ENCODE measurements at regions not wholly inside any gene's neighbourhood (a gene's known extent, or its start where the extent isn't known, plus 50 kb on each side); places are given as distances from the start of the nearest gene placed in this dataset.
"Not testable (repeated sequence)": the region's sequence is repeated elsewhere in the genome, so short reads cannot be mapped to it uniquely, and the experiment has no call there.

DNA sequence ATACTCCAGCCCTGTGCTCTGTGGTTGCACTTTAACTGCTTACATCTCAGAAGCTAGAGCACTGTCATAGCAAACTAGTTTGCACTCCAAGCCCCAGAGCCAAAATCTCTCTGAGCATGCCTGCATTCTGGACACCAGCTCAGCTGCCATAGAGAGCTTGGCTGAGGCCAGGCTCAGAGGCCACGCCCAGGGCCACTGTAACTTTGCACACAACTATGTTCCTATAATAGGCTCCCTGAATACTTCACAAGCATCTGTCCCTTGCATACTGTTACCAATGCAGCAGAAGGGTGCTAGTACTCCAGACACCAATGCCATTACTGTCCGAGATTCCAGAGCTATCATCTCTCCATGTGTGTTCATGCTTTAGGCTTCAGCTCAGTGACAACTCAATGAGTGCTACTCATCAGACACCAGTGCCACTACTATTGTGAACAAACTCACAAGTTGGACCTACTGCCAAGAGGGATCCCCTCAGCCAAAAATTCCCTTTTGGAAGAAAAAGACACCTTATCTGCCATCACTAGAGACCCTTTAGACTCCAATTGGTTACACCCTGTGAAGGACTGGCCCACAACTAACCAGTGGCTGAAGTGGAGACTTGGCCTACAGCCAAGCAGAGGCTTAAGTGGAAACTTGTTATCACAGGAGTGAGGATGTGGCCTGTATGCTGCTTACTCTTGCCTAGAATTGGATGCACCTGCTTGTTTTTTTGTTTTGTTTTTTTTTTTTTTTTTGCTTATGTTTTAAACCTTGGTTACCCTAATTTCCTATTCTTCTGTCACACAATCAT, 211.6 kb upstream of the MAGI2 start:
- no peak for DNase-seq (ENCODE audit: insufficient read length, low spot score)
- no peak for FAIRE-seq

DNA sequence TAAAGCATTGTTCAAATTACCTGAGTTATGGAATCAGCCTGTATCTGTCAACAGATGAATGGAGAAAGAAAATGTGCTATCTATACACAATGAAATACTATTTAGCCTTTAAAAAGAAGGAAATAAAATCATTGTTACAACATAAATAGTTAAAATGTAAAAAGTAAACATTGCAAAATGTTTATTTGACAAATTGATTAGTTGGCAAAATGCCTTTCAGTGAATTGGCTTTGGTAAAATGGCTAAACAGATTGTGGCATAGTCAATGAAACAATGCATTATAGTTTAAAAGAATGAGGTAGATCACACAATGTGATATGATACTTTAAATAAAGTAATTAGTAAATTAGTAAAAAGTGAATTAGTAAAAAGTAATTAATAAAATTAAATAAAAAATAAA, 204.8 kb upstream of the MAGI2 start:
- DNase-seq (ENCODE audit: insufficient read length, low spot score) (no peak), FAIRE-seq (no peak)

DNA sequence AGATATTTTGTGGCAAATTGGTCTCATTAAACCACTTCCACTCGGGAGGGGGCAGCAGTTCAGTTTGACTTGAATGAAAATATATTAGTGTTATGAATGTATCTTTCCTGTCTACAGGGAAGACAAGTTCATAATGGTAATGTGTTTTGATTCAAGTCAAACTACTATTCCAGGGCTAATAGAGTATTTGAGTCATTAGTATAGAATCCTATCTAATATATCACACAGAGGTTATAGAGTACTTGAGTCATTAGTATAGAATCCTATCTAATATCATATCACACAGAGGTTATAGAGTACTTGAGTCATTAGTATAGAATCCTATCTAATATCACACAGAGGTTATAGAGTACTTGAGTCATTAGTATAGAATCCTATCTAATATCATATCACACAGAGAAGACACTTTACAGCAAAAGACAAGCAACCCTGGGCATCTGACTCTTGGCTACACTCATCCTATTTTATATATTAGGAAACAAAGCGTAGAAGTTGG, 199.7 kb upstream of the MAGI2 start:
- DNase-seq (ENCODE audit: insufficient read length, low spot score), result no peak
- FAIRE-seq, result no peak

DNA sequence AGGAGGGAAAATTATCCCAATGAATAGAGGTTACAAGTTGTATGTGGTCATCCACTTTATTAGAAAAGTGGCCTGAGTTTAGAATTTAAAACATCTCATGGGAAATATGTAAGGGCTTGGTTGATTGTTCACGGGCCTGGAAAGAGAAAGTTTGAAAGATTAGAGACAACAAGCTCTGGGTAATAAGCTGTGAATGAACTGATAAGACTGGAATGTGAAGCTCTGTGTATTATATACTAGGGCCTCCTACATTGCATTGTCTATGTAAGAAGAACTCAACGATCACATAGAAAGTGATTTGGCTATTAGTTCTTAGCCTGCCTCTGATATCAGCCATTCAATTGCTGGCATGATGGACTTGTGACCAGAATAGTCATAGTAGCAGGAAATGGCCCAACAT, 199.2 kb upstream of the MAGI2 start:
- FAIRE-seq (no peak), DNase-seq (ENCODE audit: insufficient read length, low spot score) (no peak)

DNA sequence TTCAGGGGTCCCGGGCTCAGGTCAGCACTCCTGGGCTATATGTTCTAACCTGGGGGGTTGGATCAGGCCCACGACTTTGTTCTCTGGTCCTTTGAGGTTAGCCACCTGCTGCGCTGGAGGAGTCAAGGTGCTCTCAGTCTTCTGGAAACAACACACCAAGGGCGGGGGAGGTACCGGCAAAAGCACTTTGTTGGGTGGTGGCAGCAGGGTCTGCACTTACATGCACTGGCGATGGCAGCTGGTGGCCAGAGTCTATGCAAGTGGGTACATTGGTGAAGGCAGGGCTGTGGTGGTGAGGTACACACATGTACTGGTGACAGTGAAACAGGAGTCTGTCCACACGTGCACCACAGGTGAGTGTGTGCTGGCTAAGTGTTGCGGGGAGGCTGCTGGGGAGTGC, 194.2 kb upstream of the MAGI2 start:
- no peak for FAIRE-seq
- no peak for DNase-seq (ENCODE audit: insufficient read length, low spot score)

DNA sequence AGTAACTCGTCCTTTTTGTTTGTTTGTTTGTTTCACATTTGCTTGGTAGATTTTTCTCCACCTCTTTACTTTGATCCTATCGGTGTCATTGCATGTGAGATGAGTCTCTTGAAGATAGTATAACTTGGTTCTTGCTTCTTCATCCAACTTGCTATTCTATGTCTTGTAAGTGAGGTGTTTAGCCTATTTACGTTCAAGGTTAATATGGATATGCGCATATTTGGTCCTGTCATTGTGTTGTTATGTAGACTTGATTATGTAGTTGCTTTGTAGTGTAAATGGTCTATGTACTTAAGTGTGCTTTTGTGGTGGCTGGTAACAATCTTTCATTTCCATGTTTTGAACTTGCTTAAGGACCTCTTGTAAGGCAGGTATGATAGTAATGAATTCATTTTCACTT, 192.8 kb upstream of the MAGI2 start:
- FAIRE-seq, result no peak
- DNase-seq (ENCODE audit: insufficient read length, low spot score), result no peak

DNA sequence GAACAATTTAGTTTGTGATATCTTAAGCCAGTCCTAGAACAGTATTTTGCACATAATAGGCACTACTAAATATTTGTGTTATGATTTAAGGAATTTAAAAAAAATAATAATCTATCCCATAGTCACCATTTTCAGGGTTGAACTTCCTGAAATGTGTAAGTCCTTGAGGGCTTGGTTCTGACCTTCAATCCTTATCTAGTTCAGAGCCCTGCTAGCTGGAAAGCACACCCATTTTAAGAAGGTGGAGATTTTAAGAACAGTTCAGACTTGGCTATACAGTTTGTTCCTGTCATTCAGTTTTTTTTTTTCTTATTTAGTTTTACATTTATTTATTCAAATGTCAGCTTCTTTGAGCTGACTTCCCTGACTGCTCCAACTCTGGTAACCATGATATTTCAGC, 183.4 kb upstream of the MAGI2 start:
- DNase-seq (ENCODE audit: insufficient read length, low spot score), result no peak
- FAIRE-seq, result no peak

DNA sequence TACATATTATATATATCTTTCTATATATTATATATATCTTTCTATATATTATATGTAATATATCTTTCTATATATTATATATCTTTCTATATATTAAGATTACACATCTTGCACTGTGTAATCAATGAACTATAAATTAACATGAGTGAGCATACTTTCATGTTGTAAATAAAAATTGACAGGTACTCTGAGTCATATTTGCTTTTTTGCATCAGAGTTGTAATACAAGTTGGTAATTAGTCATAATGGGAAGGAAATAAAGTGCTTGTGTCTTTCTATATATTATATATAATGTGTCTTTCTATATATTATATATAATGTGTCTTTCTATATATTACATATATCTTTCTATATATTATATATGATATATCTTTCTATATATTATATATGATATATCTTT, 172.5 kb upstream of the MAGI2 start:
- not testable (repeated sequence) for FAIRE-seq; DNase-seq (ENCODE audit: insufficient read length, low spot score)

DNA sequence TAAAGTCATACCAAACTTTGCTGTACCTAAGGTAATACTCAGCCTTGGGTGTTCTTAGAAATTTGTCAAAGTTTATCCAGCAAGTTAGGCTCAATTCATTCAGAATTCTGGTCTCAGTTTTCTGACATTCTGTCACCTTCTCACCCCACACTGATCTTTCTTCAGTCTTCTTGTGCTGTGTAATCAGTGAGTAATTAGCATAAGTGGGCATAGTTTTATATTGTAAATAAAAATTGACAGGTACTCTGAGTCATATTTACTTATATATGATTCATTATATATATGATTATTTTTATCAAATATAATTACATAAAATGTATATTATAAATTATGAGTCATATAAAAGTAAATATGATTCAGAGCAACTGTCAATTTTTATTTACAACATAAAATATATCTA, 170.9 kb upstream of the MAGI2 start:
- DNase-seq (ENCODE audit: insufficient read length, low spot score) (no peak), FAIRE-seq (no peak)

DNA sequence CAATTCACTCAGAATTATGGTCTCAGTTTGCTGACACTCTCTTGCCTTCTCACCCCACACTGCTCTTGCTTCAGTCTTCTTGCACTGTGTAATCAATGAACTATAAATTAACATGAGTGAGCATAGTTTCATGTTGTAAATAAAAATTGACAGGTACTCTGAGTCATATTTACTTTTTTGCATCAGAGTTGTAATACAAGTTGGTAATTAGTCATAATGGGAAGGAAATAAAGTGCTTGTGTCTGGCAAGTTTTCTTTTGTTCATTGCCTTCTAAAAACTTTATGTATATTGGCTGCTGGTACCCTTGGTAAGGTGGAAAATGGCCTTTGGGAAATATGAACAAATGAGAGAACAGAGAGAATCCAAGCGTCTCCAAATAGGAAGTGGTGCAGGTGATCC, 169.3 kb upstream of the MAGI2 start:
- no peak for FAIRE-seq
- no peak for DNase-seq (ENCODE audit: insufficient read length, low spot score)

DNA sequence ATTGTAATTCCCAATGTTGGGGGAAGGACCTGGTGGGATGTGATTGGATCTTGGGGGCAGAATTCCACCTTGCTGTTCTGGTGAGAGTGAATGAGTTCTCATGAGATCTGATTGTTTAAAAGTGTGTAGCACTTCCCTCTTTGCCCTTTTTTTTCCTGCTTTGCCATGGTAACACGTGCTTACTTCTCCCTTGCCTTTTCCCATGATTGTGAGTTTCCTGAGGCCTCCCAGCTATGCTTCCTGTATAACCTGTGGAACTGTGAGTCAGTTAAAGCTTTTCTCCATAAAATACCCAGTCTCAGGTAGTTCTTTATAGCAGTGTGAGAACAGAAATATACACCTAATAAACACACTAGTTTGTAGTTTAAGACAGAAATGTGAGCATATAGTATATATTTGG, 166.8 kb upstream of the MAGI2 start:
- FAIRE-seq, result no peak

DNA sequence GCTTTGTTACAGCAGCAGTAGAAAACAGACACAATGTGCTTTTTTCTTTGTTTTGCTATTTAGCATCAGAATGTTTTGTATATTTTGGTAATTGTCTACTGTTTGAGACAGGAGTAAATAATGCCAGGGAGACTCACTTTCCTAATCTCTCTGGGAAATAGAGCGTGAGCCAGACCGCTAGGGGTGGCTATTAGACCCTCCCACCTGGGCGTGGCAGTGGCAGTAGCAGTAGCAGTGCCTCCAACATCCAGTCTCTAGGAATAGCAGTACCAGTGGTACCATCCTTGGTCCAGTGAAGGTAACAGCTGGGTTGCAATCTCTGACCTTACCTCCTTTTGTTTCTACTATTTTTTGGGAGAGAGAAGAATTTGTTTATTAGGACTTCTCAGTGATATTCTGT, 165.7 kb upstream of the MAGI2 start:
- DNase-seq (ENCODE audit: insufficient read length, low spot score) (no peak), FAIRE-seq (no peak)

More for the DNA sequence above, 166.8 kb upstream of the MAGI2 start:
- no peak for DNase-seq (ENCODE audit: insufficient read length, low spot score)

DNA sequence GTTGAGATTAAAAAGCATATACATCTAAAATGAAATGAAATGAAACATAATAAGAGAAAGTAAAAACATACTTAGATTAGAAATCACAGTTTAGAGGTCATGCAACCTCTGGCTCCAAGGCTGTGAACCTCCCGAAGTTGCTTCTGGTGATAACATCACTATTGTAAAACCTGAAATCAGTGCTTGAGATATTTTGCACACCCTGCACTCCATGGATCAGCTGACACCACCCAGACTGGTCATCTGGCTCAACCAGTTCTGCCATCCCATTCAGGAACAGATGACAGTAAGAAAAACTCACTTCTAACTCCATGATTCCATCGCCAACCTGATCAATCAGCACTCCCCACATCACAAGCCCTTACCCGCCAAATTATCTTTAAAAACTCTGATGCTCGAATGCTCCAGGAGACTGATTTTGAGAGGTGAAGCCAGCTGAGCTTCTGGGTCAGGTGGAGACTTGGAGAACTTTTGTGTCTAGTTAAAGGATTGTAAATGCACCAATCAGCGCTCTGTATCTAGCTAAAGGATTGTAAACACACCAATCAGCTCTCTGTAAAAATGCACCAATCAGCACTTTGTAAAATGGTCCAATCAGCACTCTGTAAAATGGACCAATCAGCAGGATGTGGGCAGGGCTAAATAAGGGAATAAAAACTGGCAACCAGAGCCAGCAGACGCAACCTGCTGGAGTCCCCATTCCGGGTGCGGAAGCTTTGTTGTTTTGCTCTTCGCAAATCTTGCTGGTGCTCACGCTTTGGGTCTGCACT, 162.6 kb upstream of the MAGI2 start:
- no peak for FAIRE-seq
- no peak for DNase-seq (ENCODE audit: insufficient read length, low spot score)

DNA sequence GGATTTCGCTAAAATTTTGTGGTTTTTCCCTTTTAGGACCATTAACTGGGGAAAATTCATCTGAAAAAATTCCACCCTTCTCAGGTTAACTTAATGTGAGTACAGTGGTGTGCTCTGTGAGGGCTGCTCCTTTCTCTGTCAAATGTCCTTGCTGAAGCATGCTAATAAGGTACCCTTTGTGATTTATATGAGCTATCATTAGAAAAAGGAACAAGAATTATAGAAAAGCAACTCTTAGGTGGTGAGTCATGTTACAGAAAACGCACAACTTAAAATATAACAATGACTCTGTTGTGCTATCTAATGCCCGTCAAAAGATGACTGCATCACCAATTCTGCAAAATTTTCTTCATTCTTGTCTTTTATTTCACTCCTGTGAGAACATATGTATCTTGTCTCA, 162.0 kb upstream of the MAGI2 start:
- DNase-seq (ENCODE audit: insufficient read length, low spot score) (no peak), FAIRE-seq (no peak)

DNA sequence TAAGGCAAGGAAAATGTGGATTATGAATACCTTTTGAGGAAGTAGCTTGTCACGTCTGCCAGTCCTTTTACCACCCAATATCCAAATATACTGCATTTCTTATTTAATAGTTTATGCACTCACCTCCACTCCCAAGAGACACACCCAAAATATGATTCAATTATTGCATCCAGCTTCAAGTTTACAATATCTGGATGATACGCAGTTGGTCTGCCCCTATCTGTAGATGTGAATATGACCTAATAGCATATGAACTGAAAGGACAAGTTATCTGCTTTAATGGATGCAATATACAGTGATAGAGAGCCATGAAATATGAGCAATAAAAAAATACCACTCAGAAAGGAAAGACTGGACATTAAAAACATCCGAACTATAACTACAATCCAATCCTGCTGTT, 159.4 kb upstream of the MAGI2 start:
- DNase-seq (ENCODE audit: insufficient read length, low spot score) (no peak), FAIRE-seq (no peak)

DNA sequence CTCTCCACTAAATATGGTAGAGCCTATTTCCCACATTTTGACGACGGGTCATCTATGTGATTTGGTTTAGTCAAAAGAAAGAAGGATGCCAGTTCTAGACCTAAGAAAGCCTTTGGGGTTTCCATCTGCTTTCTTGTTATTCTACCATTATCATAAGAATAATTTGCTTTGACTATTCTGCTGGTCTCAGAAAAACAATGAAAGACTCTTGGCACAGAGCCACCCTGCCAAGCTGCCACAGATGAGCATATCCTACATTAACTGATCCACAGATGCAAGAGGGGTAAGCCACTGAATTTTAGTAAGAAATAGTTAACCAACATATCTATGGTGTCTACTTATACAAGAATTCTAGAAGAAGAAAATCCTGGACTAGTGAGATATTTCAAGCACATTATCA, 158.6 kb upstream of the MAGI2 start:
- no peak for FAIRE-seq

DNA sequence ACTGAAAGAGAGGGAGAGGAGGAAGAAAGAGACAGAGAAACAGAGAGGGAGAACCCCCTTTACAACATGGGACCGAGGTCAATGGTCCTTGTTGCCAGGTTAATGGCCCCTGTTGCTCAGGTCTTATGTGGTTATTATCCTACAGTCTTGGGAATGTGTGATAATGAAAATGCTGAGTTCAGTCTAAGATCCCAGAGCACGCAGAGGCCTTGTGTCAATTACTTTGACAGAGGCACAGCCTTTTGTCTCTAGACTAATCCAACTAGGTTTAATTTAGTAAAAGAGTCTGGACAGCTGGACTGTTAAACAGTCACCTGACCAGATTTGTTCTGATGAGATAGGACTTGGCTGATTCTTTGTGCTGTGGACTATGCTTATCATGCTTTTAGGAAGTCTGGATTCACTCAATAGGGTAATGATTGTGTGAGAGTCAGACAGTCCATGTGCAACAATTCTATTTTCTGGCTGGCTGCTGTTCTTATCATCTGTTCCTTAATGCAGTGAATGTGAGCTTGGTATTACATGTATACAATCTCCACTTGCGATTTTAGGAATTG, 157.4 kb upstream of the MAGI2 start:
- FAIRE-seq, result no peak

More for the DNA sequence above, 158.6 kb upstream of the MAGI2 start:
- DNase-seq (ENCODE audit: insufficient read length, low spot score), result no peak

DNA sequence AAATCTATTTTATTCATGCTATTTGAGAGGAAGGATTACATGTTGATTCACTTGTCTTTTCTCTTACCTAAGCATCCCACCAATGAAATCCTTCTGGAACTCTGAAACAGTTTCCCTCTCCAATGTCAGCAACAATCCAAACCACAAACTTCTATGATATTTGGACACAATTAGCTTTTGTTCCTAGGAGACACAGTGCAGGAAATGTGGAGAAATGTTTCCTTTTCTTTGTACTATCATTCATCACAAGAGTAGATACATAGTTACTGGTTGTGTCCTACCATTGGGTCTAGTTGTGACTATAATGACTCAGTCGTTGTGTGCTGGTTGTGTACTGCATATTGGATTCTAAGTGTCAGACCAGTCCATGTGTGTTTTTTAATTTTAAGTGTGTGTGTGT, 156.8 kb upstream of the MAGI2 start:
- no peak for FAIRE-seq
- no peak for DNase-seq (ENCODE audit: insufficient read length, low spot score)

More for the DNA sequence above, 157.4 kb upstream of the MAGI2 start:
- DNase-seq (ENCODE audit: insufficient read length, low spot score), result no peak

DNA sequence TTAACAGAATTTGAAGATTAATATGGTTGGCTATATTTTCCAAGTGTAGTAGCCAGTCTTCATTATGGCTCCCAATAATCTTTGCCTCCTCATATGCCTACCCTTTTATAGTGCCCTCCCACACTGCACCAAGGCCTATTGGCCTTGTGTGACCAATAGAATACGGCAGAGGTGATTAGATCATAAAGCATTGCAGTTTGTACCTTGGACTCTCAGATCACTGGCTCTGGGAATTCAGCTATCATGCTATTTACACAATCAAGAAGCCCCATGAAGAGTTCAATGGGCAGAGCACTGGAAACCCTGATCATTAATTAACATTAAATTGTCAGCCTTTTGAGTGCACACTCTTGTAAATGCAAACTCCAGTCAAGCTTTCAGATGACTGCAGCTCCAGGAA, 154.5 kb upstream of the MAGI2 start:
- DNase-seq (ENCODE audit: insufficient read length, low spot score) (no peak), FAIRE-seq (no peak)

DNA sequence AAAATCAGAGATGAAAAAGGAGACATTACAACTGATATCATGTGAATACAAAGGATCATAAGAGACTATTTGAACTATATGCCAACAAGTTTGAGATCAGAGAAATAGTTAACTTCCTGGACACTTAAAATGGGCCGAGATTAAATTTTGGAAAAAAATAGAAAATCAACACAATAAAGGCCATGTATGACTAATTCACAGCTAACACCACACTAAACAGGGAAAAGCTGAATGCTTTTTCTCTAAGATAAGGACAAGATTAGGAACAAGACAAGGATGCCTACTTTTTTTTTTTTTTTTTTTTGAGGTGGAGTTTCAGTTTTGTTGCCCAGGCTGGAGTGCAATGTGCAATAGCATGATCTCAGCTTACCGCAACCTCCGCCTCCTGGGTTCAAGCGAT, 151.4 kb upstream of the MAGI2 start:
- FAIRE-seq (no peak), DNase-seq (ENCODE audit: insufficient read length, low spot score) (no peak)

DNA sequence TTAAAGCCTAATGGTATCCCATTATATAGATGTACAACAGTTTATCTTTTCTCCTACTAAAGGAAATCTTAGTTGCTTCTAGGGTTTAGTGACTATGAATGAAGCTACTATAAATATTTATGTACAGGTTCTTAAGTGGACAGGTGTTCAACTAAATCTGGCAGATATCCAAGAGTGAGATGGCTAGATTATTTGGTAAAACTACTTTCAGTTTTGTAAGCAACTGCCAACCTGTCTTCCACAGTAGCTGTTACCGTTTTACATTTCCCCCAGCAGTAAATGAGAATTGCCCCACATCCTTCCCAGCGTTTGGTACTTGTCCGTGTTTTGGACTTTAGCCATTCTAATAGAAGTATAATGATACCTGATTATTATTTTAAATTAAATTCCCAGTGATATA, 144.9 kb upstream of the MAGI2 start:
- no peak for DNase-seq (ENCODE audit: insufficient read length, low spot score)

DNA sequence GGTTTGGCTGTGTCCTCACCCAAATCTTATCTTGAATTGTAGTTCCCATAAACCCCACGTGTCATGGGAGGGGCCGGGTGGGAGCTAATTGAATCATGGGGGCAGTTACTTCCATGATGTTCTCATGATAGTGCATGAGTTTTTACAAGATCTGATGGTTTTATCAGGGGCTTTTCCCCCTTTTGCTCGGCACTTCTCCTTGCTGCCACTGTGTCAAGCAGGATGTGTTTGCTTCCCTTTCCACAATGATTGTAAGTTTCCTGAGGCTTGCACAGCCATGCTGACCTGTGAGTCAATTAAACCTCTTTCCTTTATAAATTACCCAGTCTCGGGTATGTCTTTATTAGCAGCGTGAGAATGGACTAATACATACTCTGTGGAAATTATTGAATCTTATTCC, 141.2 kb upstream of the MAGI2 start:
- DNase-seq (ENCODE audit: insufficient read length, low spot score); FAIRE-seq: not testable (repeated sequence)

More for the DNA sequence above, 144.9 kb upstream of the MAGI2 start:
- FAIRE-seq, result no peak
